ENCODE measurements at regions not wholly inside any gene's neighbourhood (a gene's known extent, or its start where the extent isn't known, plus 50 kb on each side); places are given as distances from the start of the nearest gene placed in this dataset.
"Not testable (repeated sequence)": the region's sequence is repeated elsewhere in the genome, so short reads cannot be mapped to it uniquely, and the experiment has no call there.

GRCh38 chr7:10460474-10460873 lies 513.2 kb upstream of the PHF14 start:
- no peak overlapping the region for H3K27ac ChIP-seq (ENCODE audit: low read depth in 1 of 2, low read length in 2 of 2)
- H3K4me1 Mint-ChIP-seq, result no peaks in the 10 kb centered on the region
- no peak overlapping the region for H3K4me3 ChIP-seq (replicated peaks in 1 of 3; ENCODE audit: low read depth in 2 of 3, low read length in 3 of 3)
- DNase-seq, result no peak
- no peaks in the 10 kb centered on the region for H3K36me3 ChIP-seq (replicated peaks in 1 of 2; ENCODE audit: control insufficient read depth in 1 of 2, insufficient read depth in 2 of 2, low read length in 2 of 2)
- H3K4me2 ChIP-seq (replicated peaks; ENCODE audit: extremely low read depth, low read length, poor library complexity, severe bottlenecking), result no peak overlapping the region
- no peaks in the 10 kb centered on the region for H3K36me3 Mint-ChIP-seq
- no peaks in the 10 kb centered on the region for H4K20me1 ChIP-seq (ENCODE audit: insufficient read depth, low read length)
- H2AFZ ChIP-seq (ENCODE audit: insufficient read depth, low read depth, low read length, poor library complexity, severe bottlenecking), result no peak overlapping the region
- TF ChIP-seq, protein P1, sequence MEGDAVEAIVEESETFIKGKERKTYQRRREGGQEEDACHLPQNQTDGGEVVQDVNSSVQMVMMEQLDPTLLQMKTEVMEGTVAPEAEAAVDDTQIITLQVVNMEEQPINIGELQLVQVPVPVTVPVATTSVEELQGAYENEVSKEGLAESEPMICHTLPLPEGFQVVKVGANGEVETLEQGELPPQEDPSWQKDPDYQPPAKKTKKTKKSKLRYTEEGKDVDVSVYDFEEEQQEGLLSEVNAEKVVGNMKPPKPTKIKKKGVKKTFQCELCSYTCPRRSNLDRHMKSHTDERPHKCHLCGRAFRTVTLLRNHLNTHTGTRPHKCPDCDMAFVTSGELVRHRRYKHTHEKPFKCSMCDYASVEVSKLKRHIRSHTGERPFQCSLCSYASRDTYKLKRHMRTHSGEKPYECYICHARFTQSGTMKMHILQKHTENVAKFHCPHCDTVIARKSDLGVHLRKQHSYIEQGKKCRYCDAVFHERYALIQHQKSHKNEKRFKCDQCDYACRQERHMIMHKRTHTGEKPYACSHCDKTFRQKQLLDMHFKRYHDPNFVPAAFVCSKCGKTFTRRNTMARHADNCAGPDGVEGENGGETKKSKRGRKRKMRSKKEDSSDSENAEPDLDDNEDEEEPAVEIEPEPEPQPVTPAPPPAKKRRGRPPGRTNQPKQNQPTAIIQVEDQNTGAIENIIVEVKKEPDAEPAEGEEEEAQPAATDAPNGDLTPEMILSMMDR (IDR thresholded peaks at IDR 0.05), result no peak
- H3K9me3 Mint-ChIP-seq, result peaks cover 0 to 9% (median 3%) of the 10 kb centered on the region in 7 donors
- H3K4me3 Mint-ChIP-seq, result no peak overlapping the region
- H3K9ac ChIP-seq (ENCODE audit: insufficient read depth, low read length, poor library complexity, severe bottlenecking), result no peak overlapping the region
- no peak overlapping the region for H3K27ac Mint-ChIP-seq
- H3K27me3 Mint-ChIP-seq (ENCODE audit: low read depth in 3 of 3), result peaks cover 0 to 1% (median 0%) of the 10 kb centered on the region in 3 donors
- H3K27me3 ChIP-seq (ENCODE audit: control insufficient read depth in 2 of 2, insufficient read depth in 2 of 2, low read length in 2 of 2), result no peaks in the 10 kb centered on the region
- peaks cover 0 to 2% of the 10 kb centered on the region in 2 donors for H3K9me3 ChIP-seq (replicated peaks in 1 of 2; ENCODE audit: control insufficient read depth in 1 of 2, insufficient read depth in 1 of 2, low read length in 2 of 2)
- H3K79me2 ChIP-seq (ENCODE audit: insufficient read depth, low read length), result no peaks in the 10 kb centered on the region
- 80% methylated on average over 1 of the region's 2 CpGs for WGBS (ENCODE audit: insufficient coverage)
- H3K4me1 ChIP-seq (ENCODE audit: control insufficient read depth in 1 of 2, insufficient read depth in 2 of 2, low read length in 2 of 2), result no peaks in the 10 kb centered on the region
- intact Hi-C loops (cut with micrococcal nuclease), result no loop called here

DNA sequence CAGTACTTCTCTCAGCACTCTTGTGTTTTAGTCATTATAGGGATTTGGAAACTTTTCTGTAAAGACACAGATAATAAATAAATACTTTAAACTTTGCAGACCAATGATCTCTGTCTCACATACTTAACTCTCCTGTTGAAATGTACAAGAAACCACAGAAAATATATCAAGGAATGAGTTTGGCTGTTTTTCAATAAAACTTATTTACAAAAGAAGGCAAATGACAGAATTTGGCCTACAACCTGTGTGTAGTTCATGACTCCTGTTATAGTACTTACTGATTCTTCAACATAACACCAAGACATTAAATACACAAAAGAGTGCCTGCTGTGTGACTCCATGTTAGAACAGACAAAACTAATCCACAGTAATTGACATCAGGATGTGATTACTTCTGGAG lies 510.0 kb upstream of the PHF14 start:
- H4K20me1 ChIP-seq (ENCODE audit: insufficient read depth, low read length), result no peaks in the 10 kb centered on the region
- Mint-ChIP-seq H3K9me3 (peaks cover 0 to 4% (median 2%) of the 10 kb centered on the region in 7 donors), H3K27me3 (ENCODE audit: low read depth in 3 of 3) (no peaks in the 10 kb centered on the region), H3K36me3 (no peaks in the 10 kb centered on the region), H3K4me3 (no peak overlapping the region), H3K27ac (no peak overlapping the region), H3K4me1 (no peaks in the 10 kb centered on the region)
- no peaks in the 10 kb centered on the region for H3K9me3 ChIP-seq (replicated peaks in 1 of 2; ENCODE audit: control insufficient read depth in 1 of 2, insufficient read depth in 1 of 2, low read length in 2 of 2)
- H3K27me3 ChIP-seq (ENCODE audit: control insufficient read depth in 2 of 2, insufficient read depth in 2 of 2, low read length in 2 of 2), result no peaks in the 10 kb centered on the region
- H3K4me3 ChIP-seq (replicated peaks in 1 of 3; ENCODE audit: low read depth in 2 of 3, low read length in 3 of 3), result no peak overlapping the region
- no peak overlapping the region for H3K4me2 ChIP-seq (replicated peaks; ENCODE audit: extremely low read depth, low read length, poor library complexity, severe bottlenecking)
- H3K79me2 ChIP-seq (ENCODE audit: insufficient read depth, low read length), result no peaks in the 10 kb centered on the region
- TF ChIP-seq, protein P1 (IDR thresholded peaks at IDR 0.05), result no peak
- H2AFZ ChIP-seq (ENCODE audit: insufficient read depth, low read depth, low read length, poor library complexity, severe bottlenecking), result no peak overlapping the region
- no peaks in the 10 kb centered on the region for H3K4me1 ChIP-seq (ENCODE audit: control insufficient read depth in 1 of 2, insufficient read depth in 2 of 2, low read length in 2 of 2)
- H3K27ac ChIP-seq (ENCODE audit: low read depth in 1 of 2, low read length in 2 of 2), result no peak overlapping the region
- intact Hi-C loops (cut with micrococcal nuclease), result no loop called here
- DNase-seq, result no peak
- no peaks in the 10 kb centered on the region for H3K36me3 ChIP-seq (replicated peaks in 1 of 2; ENCODE audit: control insufficient read depth in 1 of 2, insufficient read depth in 2 of 2, low read length in 2 of 2)
- H3K9ac ChIP-seq (ENCODE audit: insufficient read depth, low read length, poor library complexity, severe bottlenecking), result no peak overlapping the region

DNA sequence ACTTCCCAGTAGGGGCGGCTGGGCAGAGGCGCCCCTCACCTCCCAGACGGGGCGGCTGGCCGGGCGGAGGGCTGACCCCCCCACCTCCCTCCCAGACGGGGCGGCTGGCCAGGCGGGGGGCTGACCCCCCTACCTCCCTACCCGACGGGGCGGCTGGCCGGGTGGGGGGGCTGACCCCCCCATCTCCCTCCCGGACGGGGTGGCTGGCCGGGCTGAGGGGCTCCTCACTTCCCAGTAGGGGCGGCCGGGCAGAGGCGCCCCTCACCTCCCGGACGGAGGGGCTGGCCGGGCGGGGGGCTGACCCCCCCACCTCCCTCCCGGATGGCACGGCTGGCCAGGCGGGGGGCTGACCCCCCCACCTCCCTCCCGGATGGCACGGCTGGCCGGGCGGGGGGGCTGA lies 508.1 kb upstream of the PHF14 start:
- H3K27ac Mint-ChIP-seq; H3K4me3 ChIP-seq (replicated peaks in 1 of 3; ENCODE audit: low read depth in 2 of 3, low read length in 3 of 3); H3K4me1 Mint-ChIP-seq; DNase-seq; H3K36me3 ChIP-seq (replicated peaks in 1 of 2; ENCODE audit: control insufficient read depth in 1 of 2, insufficient read depth in 2 of 2, low read length in 2 of 2); H3K79me2 ChIP-seq (ENCODE audit: insufficient read depth, low read length); H2AFZ ChIP-seq (ENCODE audit: insufficient read depth, low read depth, low read length, poor library complexity, severe bottlenecking); H3K9ac ChIP-seq (ENCODE audit: insufficient read depth, low read length, poor library complexity, severe bottlenecking); H3K36me3 Mint-ChIP-seq; H3K4me3 Mint-ChIP-seq; H3K4me2 ChIP-seq (replicated peaks; ENCODE audit: extremely low read depth, low read length, poor library complexity, severe bottlenecking); intact Hi-C loops (cut with micrococcal nuclease); H3K9me3 Mint-ChIP-seq; H3K4me1 ChIP-seq (ENCODE audit: control insufficient read depth in 1 of 2, insufficient read depth in 2 of 2, low read length in 2 of 2); H3K9me3 ChIP-seq (replicated peaks in 1 of 2; ENCODE audit: control insufficient read depth in 1 of 2, insufficient read depth in 1 of 2, low read length in 2 of 2); H3K27ac ChIP-seq (ENCODE audit: low read depth in 1 of 2, low read length in 2 of 2); H4K20me1 ChIP-seq (ENCODE audit: insufficient read depth, low read length); H3K27me3 Mint-ChIP-seq (ENCODE audit: low read depth in 3 of 3); H3K27me3 ChIP-seq (ENCODE audit: control insufficient read depth in 2 of 2, insufficient read depth in 2 of 2, low read length in 2 of 2): not testable (repeated sequence)
- WGBS (ENCODE audit: insufficient coverage), result no CpG with 5 or more reads among the region's 30 CpGs
